Smooth muscle cell (in vitro differentiated cells): ENCODE measurements at regions not wholly inside any gene's neighbourhood (a gene's known extent, or its start where the extent isn't known, plus 50 kb on each side); places are given as distances from the start of the nearest gene placed in this dataset.
"Not testable (repeated sequence)": the region's sequence is repeated elsewhere in the genome, so short reads cannot be mapped to it uniquely, and the experiment has no call there.

ENCODE experiments used
- DNase-seq: peaks from one replicate; lab custom pipeline; 2025; ENCODE audit not compliant: unreplicated experiment; lab: John Stamatoyannopoulos, UW
- H2AFZ ChIP-seq: fragments of 200-600 bp; sonication (generic); 2 replicates; pipeline ENCODE4 v1.6.0; 2016; ENCODE audit warnings: antibody characterized with exemption, low read depth, mild to moderate bottlenecking
- H3F3A ChIP-seq: fragments of 200-600 bp; sonication (generic); 2 replicates; pipeline ENCODE4 v1.6.0; 2017; ENCODE audit warnings: antibody characterized with exemption, low read depth
- H3K27ac ChIP-seq: fragments of 200-600 bp; sonication (generic); 2 replicates; pipeline ENCODE4 v1.5.1; 2016; ENCODE audit warnings: low read depth, mild to moderate bottlenecking
- H3K27me3 ChIP-seq: fragments of 200-600 bp; sonication (generic); 2 replicates; pipeline ENCODE4 v1.6.1; 2016; ENCODE audit warnings: low read depth, mild to moderate bottlenecking
- H3K36me3 ChIP-seq: fragments of 200-600 bp; sonication (generic); 2 replicates; pipeline ENCODE4 v1.5.1; 2016; ENCODE audit warnings: low read depth
- H3K4me1 ChIP-seq: fragments of 200-600 bp; sonication (generic); 2 replicates; pipeline ENCODE4 v1.5.1; 2016; ENCODE audit warnings: low read depth
- H3K4me2 ChIP-seq: fragments of 200-600 bp; sonication (generic); 2 replicates; pipeline ENCODE4 v1.6.0; 2016; ENCODE audit warnings: mild to moderate bottlenecking
- H3K4me3 ChIP-seq: fragments of 200-600 bp; sonication (generic); 2 replicates; pipeline ENCODE4 v1.5.1; 2016; ENCODE audit warnings: mild to moderate bottlenecking
- H3K79me2 ChIP-seq: fragments of 200-600 bp; sonication (generic); 2 replicates; pipeline ENCODE4 v1.6.0; 2016; ENCODE audit warnings: low read depth, mild to moderate bottlenecking
- H3K9ac ChIP-seq: fragments of 200-600 bp; sonication (generic); 2 replicates; pipeline ENCODE4 v1.6.0; 2016; ENCODE audit warnings: low read depth
- H3K9me3 ChIP-seq: fragments of 200-600 bp; sonication (generic); replicated peaks from 2 replicates; pipeline ENCODE4 v1.5.1; 2016; ENCODE audit warnings: low read depth
- H4K20me1 ChIP-seq: fragments of 200-600 bp; sonication (generic); 2 replicates; pipeline ENCODE4 v1.6.0; 2016; ENCODE audit warnings: low read depth
- WGBS: methylation state at CpG from one replicate; pipeline ENCODE4 v1.1.7; 2016; ENCODE audit warnings: low lambda C conversion rate; 5-methylcytosine and 5-hydroxymethylcytosine counted together

GRCh38 chr21:13896596-13897247, 287.1 kb downstream of the POTED start:
- not testable (repeated sequence) for H3K4me2 ChIP-seq, H3K27me3 ChIP-seq, H3K4me3 ChIP-seq, H3F3A ChIP-seq, H3K36me3 ChIP-seq, H3K79me2 ChIP-seq, H3K9ac ChIP-seq, H3K27ac ChIP-seq, H3K9me3 ChIP-seq, H3K4me1 ChIP-seq, H4K20me1 ChIP-seq, DNase-seq, H2AFZ ChIP-seq
- 70% methylated on average over 4 of the region's 4 CpGs for WGBS

- H3K4me3 ChIP-seq, H3K9ac ChIP-seq, H3K79me2 ChIP-seq, H2AFZ ChIP-seq, H3K27ac ChIP-seq, H3F3A ChIP-seq, H3K36me3 ChIP-seq, H3K27me3 ChIP-seq, H3K9me3 ChIP-seq, DNase-seq, H3K4me2 ChIP-seq, H4K20me1 ChIP-seq, H3K4me1 ChIP-seq: not testable (repeated sequence)
- WGBS, result 18% methylated on average over 2 of the region's 2 CpGs
These were observed 284.0 kb downstream of the POTED start for GRCh38 chr21:13893617-13894016.

- H4K20me1 ChIP-seq, H3K9ac ChIP-seq, H3F3A ChIP-seq, DNase-seq, H3K27ac ChIP-seq, H3K4me3 ChIP-seq, H2AFZ ChIP-seq, H3K4me1 ChIP-seq, H3K27me3 ChIP-seq, H3K4me2 ChIP-seq, H3K36me3 ChIP-seq, H3K79me2 ChIP-seq: not testable (repeated sequence)
- WGBS, result 47% methylated on average over 4 of the region's 4 CpGs
- H3K9me3 ChIP-seq, result peaks cover 10% of the 10 kb centered on the region
These were observed 283.4 kb downstream of the POTED start for GRCh38 chr21:13893025-13893424.

GRCh38 chr21:13892146-13892751, 282.7 kb downstream of the POTED start:
- H3K4me3 ChIP-seq, H4K20me1 ChIP-seq, H2AFZ ChIP-seq, H3K79me2 ChIP-seq, H3K9ac ChIP-seq, DNase-seq, H3K4me1 ChIP-seq, H3F3A ChIP-seq, H3K4me2 ChIP-seq, H3K36me3 ChIP-seq, H3K27me3 ChIP-seq, H3K27ac ChIP-seq: not testable (repeated sequence)
- H3K9me3 ChIP-seq, result peaks cover 10% of the 10 kb centered on the region
- WGBS, result 59% methylated on average over 4 of the region's 4 CpGs

GRCh38 chr21:13889176-13889575, 279.6 kb downstream of the POTED start:
- H3F3A ChIP-seq, H2AFZ ChIP-seq, H3K27me3 ChIP-seq, H3K4me2 ChIP-seq, H3K36me3 ChIP-seq, H4K20me1 ChIP-seq, H3K79me2 ChIP-seq, DNase-seq, H3K9ac ChIP-seq, H3K4me3 ChIP-seq, H3K27ac ChIP-seq, H3K4me1 ChIP-seq: not testable (repeated sequence)
- WGBS, result 67% methylated on average over 7 of the region's 7 CpGs
- H3K9me3 ChIP-seq, result peaks cover 15% of the 10 kb centered on the region

GRCh38 chr21:13883641-13884395, 274.2 kb downstream of the POTED start:
- H3K4me3 ChIP-seq, H3K4me2 ChIP-seq, H4K20me1 ChIP-seq, DNase-seq, H2AFZ ChIP-seq, H3K4me1 ChIP-seq, H3K27me3 ChIP-seq, H3K9ac ChIP-seq, H3K79me2 ChIP-seq, H3K27ac ChIP-seq, H3K36me3 ChIP-seq, H3F3A ChIP-seq: not testable (repeated sequence)
- 68% methylated on average over 2 of the region's 2 CpGs for WGBS
- peaks cover 18% of the 10 kb centered on the region for H3K9me3 ChIP-seq

- H3F3A ChIP-seq, H3K79me2 ChIP-seq, H3K4me3 ChIP-seq, DNase-seq, H3K9ac ChIP-seq, H3K4me2 ChIP-seq, H3K27ac ChIP-seq, H3K27me3 ChIP-seq, H3K36me3 ChIP-seq, H3K4me1 ChIP-seq, H2AFZ ChIP-seq, H4K20me1 ChIP-seq: not testable (repeated sequence)
- 70% methylated on average over 4 of the region's 4 CpGs for WGBS
- H3K9me3 ChIP-seq, result peaks cover 36% of the 10 kb centered on the region
These were observed 267.9 kb downstream of the POTED start for GRCh38 chr21:13877503-13877902.

GRCh38 chr21:13876999-13877398, 267.4 kb downstream of the POTED start:
- H3K27me3 ChIP-seq, H4K20me1 ChIP-seq, H3K27ac ChIP-seq, H3K79me2 ChIP-seq, H3F3A ChIP-seq, H2AFZ ChIP-seq, DNase-seq, H3K36me3 ChIP-seq, H3K4me2 ChIP-seq, H3K4me1 ChIP-seq, H3K9ac ChIP-seq, H3K4me3 ChIP-seq: not testable (repeated sequence)
- H3K9me3 ChIP-seq, result peaks cover 37% of the 10 kb centered on the region
